GM12878 (cell line): ENCODE measurements at regions not wholly inside any gene's neighbourhood (a gene's known extent, or its start where the extent isn't known, plus 50 kb on each side); places are given as distances from the start of the nearest gene placed in this dataset.

Source experiments
- RCOR1 ChIP-seq: conservative IDR thresholded peaks from 2 replicates; pipeline ENCODE4 v1.6.1; 2012; ENCODE audit warnings: low read depth, low read length, improper control_type of control experiment
- TF ChIP-seq, protein P1 (sequence below): IDR thresholded peaks from 2 replicates; pipeline ENCODE4 v1.6.1; 2012; ENCODE audit warnings: low read length, inconsistent platforms
- TF ChIP-seq, protein P2 (sequence below), 3 experiments: IDR thresholded peaks in 2 of 3; conservative IDR thresholded peaks in 1 of 3; 2 replicates each; pipeline ENCODE4 v1.5.1; 2011; ENCODE audit warnings: low read depth in 3 of 3, low read length in 3 of 3, mild to moderate bottlenecking in 3 of 3, control low read depth in 2 of 3, moderate library complexity in 2 of 3, inconsistent platforms in 1 of 3, mixed read lengths in 1 of 3; ENCODE audit not compliant: control insufficient read depth in 2 of 3, insufficient read depth in 1 of 3; ENCODE audit errors: extremely low read depth in 1 of 3

DNA sequence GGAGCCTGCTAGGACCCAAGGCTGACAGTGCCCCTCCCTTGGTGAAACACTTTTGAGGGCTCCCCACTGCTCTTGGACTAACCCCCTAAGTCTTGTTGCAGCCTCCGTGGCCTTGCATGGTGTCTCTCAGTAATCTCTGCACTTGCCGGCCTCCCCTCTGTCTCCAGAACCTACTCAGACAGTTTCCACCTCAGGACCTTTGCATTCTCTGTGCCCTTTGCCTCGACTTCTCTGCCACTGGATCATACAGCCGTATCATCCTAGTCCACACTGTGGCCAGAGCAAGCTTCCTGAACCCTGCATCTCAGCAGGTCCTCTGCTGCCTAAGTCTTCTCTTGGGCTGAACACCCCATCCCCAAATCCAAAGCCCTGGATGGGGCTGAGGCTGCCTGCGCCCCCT is 152.0 kb upstream of the PTPN1 start:
- TF ChIP-seq, protein P1, sequence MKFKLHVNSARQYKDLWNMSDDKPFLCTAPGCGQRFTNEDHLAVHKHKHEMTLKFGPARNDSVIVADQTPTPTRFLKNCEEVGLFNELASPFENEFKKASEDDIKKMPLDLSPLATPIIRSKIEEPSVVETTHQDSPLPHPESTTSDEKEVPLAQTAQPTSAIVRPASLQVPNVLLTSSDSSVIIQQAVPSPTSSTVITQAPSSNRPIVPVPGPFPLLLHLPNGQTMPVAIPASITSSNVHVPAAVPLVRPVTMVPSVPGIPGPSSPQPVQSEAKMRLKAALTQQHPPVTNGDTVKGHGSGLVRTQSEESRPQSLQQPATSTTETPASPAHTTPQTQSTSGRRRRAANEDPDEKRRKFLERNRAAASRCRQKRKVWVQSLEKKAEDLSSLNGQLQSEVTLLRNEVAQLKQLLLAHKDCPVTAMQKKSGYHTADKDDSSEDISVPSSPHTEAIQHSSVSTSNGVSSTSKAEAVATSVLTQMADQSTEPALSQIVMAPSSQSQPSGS, result no peak
- no peak for TF ChIP-seq RCOR1
- TF ChIP-seq, protein P2, sequence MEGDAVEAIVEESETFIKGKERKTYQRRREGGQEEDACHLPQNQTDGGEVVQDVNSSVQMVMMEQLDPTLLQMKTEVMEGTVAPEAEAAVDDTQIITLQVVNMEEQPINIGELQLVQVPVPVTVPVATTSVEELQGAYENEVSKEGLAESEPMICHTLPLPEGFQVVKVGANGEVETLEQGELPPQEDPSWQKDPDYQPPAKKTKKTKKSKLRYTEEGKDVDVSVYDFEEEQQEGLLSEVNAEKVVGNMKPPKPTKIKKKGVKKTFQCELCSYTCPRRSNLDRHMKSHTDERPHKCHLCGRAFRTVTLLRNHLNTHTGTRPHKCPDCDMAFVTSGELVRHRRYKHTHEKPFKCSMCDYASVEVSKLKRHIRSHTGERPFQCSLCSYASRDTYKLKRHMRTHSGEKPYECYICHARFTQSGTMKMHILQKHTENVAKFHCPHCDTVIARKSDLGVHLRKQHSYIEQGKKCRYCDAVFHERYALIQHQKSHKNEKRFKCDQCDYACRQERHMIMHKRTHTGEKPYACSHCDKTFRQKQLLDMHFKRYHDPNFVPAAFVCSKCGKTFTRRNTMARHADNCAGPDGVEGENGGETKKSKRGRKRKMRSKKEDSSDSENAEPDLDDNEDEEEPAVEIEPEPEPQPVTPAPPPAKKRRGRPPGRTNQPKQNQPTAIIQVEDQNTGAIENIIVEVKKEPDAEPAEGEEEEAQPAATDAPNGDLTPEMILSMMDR (IDR thresholded peaks at IDR 0.05 in 2 of 3, conservative IDR thresholded peaks at IDR 0.05 in 1 of 3; ENCODE audit: control insufficient read depth in 2 of 3, extremely low read depth in 1 of 3, insufficient read depth in 1 of 3, low read depth in 3 of 3, low read length in 3 of 3), result no peak
